ENCODE measurements at regions not wholly inside any gene's neighbourhood (a gene's known extent, or its start where the extent isn't known, plus 50 kb on each side); places are given as distances from the start of the nearest gene placed in this dataset.

DNA sequence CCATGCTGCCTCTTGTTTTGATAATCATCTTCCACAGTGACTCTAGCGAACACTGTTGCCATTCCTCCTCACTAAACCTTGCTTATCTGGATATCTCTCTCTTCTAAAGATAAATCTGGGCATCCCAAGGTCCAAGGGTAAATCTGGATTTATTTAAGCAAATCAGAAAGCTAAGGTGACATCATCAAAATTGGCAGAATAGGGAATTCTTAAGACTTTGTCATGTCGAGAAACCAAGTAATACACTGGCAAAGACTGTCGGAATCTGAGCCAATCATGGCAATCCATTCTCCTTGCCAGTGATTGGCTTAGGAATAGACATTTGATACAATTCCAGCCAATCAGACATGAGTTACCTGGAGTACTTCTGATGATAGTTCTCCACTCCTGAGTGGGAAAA lies 362.7 kb upstream of the PTGER4 start:
- H3K9me2 ChIP-seq (replicated peaks; ENCODE audit: low read length), result no peaks in the 10 kb centered on the region
- BruUV-seq (replicated peaks), result no TSS peak
- no peak overlapping the region for H3K4me3 ChIP-seq (ENCODE audit: low read length)
- H3K9ac ChIP-seq (ENCODE audit: low read length), result no peak overlapping the region
- no peak overlapping the region for H3K27ac ChIP-seq (ENCODE audit: low read length)
- no peaks in the 10 kb centered on the region for H3K9me3 ChIP-seq (ENCODE audit: low read length)
- H3K4me2 ChIP-seq (ENCODE audit: low read length), result no peak overlapping the region
- no peaks in the 10 kb centered on the region for H3K27me3 ChIP-seq (ENCODE audit: low read length)
- H3K36me3 ChIP-seq (ENCODE audit: low read depth, low read length), result no peaks in the 10 kb centered on the region
- no peak for ATAC-seq
- H2AFZ ChIP-seq (ENCODE audit: low read length), result no peak overlapping the region
- intact Hi-C loops (cut with micrococcal nuclease), result no loop called here
- peaks cover 9% of the 10 kb centered on the region for H3K4me1 ChIP-seq (ENCODE audit: insufficient read depth, low read length)
- TF ChIP-seq EZH2 (IDR thresholded peaks at IDR 0.05; ENCODE audit: low read length, unreplicated experiment), result no peak
- TF ChIP-seq, protein P1, sequence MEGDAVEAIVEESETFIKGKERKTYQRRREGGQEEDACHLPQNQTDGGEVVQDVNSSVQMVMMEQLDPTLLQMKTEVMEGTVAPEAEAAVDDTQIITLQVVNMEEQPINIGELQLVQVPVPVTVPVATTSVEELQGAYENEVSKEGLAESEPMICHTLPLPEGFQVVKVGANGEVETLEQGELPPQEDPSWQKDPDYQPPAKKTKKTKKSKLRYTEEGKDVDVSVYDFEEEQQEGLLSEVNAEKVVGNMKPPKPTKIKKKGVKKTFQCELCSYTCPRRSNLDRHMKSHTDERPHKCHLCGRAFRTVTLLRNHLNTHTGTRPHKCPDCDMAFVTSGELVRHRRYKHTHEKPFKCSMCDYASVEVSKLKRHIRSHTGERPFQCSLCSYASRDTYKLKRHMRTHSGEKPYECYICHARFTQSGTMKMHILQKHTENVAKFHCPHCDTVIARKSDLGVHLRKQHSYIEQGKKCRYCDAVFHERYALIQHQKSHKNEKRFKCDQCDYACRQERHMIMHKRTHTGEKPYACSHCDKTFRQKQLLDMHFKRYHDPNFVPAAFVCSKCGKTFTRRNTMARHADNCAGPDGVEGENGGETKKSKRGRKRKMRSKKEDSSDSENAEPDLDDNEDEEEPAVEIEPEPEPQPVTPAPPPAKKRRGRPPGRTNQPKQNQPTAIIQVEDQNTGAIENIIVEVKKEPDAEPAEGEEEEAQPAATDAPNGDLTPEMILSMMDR (conservative IDR thresholded peaks at IDR 0.05; ENCODE audit: low read depth, low read length), result no peak
- no peak for TF ChIP-seq EZH2phosphoT487 (IDR thresholded peaks at IDR 0.05; ENCODE audit: borderline replicate concordance, low read length)
- no peak for DNase-seq
- ChIA-PET POLR2A (ENCODE audit: unreplicated experiment) (no interaction called here), CTCF (no interaction called here)
- H4K20me1 ChIP-seq (ENCODE audit: low read length), result no peaks in the 10 kb centered on the region
- H3K79me2 ChIP-seq (ENCODE audit: low read length), result no peaks in the 10 kb centered on the region
- H3F3A ChIP-seq (ENCODE audit: low read length, unreplicated experiment), result no peaks in the 10 kb centered on the region

DNA sequence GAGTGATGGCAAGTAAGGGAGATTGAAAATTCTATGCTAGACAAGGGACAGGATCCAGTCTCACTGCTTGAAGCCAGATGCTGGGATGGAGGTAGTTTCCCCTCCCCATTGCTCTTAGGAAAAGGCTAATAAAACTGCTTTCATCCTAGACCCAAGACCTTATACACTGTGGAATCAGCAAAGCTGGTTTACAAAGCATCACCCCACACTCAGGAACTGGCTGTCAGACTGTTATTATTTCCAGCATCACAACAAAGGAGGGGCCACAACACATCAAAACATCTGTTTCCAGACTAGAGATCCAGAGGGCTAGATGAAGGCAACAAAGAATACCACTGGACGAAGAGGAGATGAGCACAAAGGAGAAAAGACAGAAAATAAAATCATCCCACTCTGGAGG lies 364.6 kb upstream of the PTGER4 start:
- ATAC-seq (no peak), DNase-seq (no peak)
- Histone ChIP-seq H3K4me1 (ENCODE audit: insufficient read depth, low read length) (peaks cover 9% of the 10 kb centered on the region), H3K4me3 (ENCODE audit: low read length) (no peak overlapping the region), H3K9me3 (ENCODE audit: low read length) (no peaks in the 10 kb centered on the region), H3K79me2 (ENCODE audit: low read length) (no peaks in the 10 kb centered on the region), H3K9me2 (replicated peaks; ENCODE audit: low read length) (no peaks in the 10 kb centered on the region), H2AFZ (ENCODE audit: low read length) (no peak overlapping the region), H3F3A (ENCODE audit: low read length, unreplicated experiment) (no peaks in the 10 kb centered on the region), H3K4me2 (ENCODE audit: low read length) (no peak overlapping the region), H3K9ac (ENCODE audit: low read length) (no peak overlapping the region), H4K20me1 (ENCODE audit: low read length) (no peaks in the 10 kb centered on the region), H3K27me3 (ENCODE audit: low read length) (no peaks in the 10 kb centered on the region), H3K27ac (ENCODE audit: low read length) (no peak overlapping the region), H3K36me3 (ENCODE audit: low read depth, low read length) (no peaks in the 10 kb centered on the region)
- TF ChIP-seq EZH2 (IDR thresholded peaks at IDR 0.05; ENCODE audit: low read length, unreplicated experiment), result no peak
- no TSS peak for BruUV-seq (replicated peaks)
- CTCF ChIA-PET, result no interaction called here
- POLR2A ChIA-PET (ENCODE audit: unreplicated experiment), result no interaction called here
- intact Hi-C loops (cut with micrococcal nuclease), result no loop called here

DNA sequence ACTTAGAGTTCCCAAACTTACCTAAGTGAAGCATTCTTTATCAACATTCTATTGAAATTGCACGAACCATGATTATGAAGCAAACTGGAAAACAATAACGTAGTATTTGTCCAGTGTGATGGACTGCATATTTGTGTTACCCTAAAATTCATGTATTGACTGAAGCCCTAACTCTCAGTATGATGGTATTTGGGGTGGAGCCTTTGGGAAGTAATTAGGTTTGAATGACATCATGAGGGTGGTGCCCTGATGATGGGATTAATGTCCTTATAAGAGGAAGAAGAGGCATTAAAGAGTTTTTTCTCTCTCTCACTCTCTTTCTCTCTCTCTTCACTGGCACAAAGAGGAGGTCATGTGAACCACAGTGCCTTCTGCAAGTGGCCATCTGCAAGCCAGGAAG lies 365.4 kb upstream of the PTGER4 start:
- Histone ChIP-seq H3K36me3 (ENCODE audit: low read depth, low read length) (no peaks in the 10 kb centered on the region), H3K9me2 (replicated peaks; ENCODE audit: low read length) (no peaks in the 10 kb centered on the region), H3K9ac (ENCODE audit: low read length) (no peak overlapping the region), H2AFZ (ENCODE audit: low read length) (no peak overlapping the region), H3K4me2 (ENCODE audit: low read length) (no peak overlapping the region), H3K79me2 (ENCODE audit: low read length) (no peaks in the 10 kb centered on the region), H3K4me1 (ENCODE audit: insufficient read depth, low read length) (peaks cover 9% of the 10 kb centered on the region), H3K4me3 (ENCODE audit: low read length) (no peak overlapping the region), H4K20me1 (ENCODE audit: low read length) (no peaks in the 10 kb centered on the region), H3K9me3 (ENCODE audit: low read length) (no peaks in the 10 kb centered on the region), H3K27me3 (ENCODE audit: low read length) (no peaks in the 10 kb centered on the region), H3F3A (ENCODE audit: low read length, unreplicated experiment) (no peaks in the 10 kb centered on the region), H3K27ac (ENCODE audit: low read length) (no peak overlapping the region)
- CTCF ChIA-PET, result no interaction called here
- no TSS peak for BruUV-seq (replicated peaks)
- POLR2A ChIA-PET (ENCODE audit: unreplicated experiment), result no interaction called here
- TF ChIP-seq EZH2phosphoT487 (IDR thresholded peaks at IDR 0.05; ENCODE audit: borderline replicate concordance, low read length), result no peak
- no peak for TF ChIP-seq EZH2 (IDR thresholded peaks at IDR 0.05; ENCODE audit: low read length, unreplicated experiment)
- TF ChIP-seq, protein P1 (conservative IDR thresholded peaks at IDR 0.05; ENCODE audit: low read depth, low read length), result no peak
- DNase-seq (no peak), ATAC-seq (no peak)
- intact Hi-C loops (cut with micrococcal nuclease), result no loop called here
